GM12878 (cell line): ENCODE measurements at regions not wholly inside any gene's neighbourhood (a gene's known extent, or its start where the extent isn't known, plus 50 kb on each side); places are given as distances from the start of the nearest gene placed in this dataset.

Experiments
- ATAC-seq: fragments of 200-7000 bp; cut with Tn5 transposase; 3 replicates; pipeline ENCODE4 v1.9.1; 2020; ENCODE audit warnings: mild to moderate bottlenecking, moderate library complexity
- BruUV-seq: library from RNA; stranded (reverse); fragments of 400-500 nt; replicated peaks from 2 replicates; lab custom pipeline; 2021; lab: Mats Ljungman, UMichigan
- CTCF ChIA-PET: fragments of 300-600 bp; sonication (Branson Sonifier 250); formaldehyde crosslinking; extraction: SDS; loops from one replicate; lab custom pipeline; 2021; ENCODE audit warnings: inconsistent platforms; lab: Yijun Ruan, JAX
- POLR2A ChIA-PET: fragments of 350-600 bp; formaldehyde crosslinking; extraction: SDS; loops from one replicate; lab custom pipeline; 2021; ENCODE audit warnings: inconsistent platforms; lab: Charles Lee
- RAD21 ChIA-PET: fragments of 300-600 bp; sonication (Branson Sonifier 250); formaldehyde crosslinking; loops from one replicate; lab custom pipeline; 2023; ENCODE audit warnings: antibody characterized with exemption; ENCODE audit not compliant: unreplicated experiment; lab: Charles Lee
- SMC1A ChIA-PET: fragments of 300-600 bp; sonication (Branson Sonifier 250); formaldehyde crosslinking; loops from one replicate; lab custom pipeline; 2023; ENCODE audit not compliant: unreplicated experiment, uncharacterized antibody; lab: Charles Lee
- DNase-seq: peaks from one replicate; pipeline ENCODE4 v3.0.0-alpha.2; 2011; ENCODE audit warnings: low read depth, low spot score
- FAIRE-seq: peaks from 3 replicates; lab custom pipeline; 2011; peaks lifted over from hg19 to GRCh38; lab: Jason Lieb, UNC
- H2AFZ ChIP-seq: 2 replicates; pipeline ENCODE4 v1.6.0; 2011; ENCODE audit warnings: low read depth, low read length, control low read depth; ENCODE audit not compliant: control insufficient read depth
- H3K27ac ChIP-seq: 2 replicates; pipeline ENCODE4 v1.5.1; 2011; ENCODE audit warnings: control low read depth; ENCODE audit not compliant: control insufficient read depth, insufficient read depth
- H3K27me3 ChIP-seq, 2 experiments: replicated peaks in 1 of 2; 2 replicates each; pipeline versions ENCODE4 v1.6.0 to v1.6.1; 2011; ENCODE audit warnings: low read length in 1 of 2; ENCODE audit not compliant: control insufficient read depth in 2 of 2, insufficient read depth in 2 of 2
- H3K36me3 ChIP-seq, 2 experiments: 2 replicates each; pipeline ENCODE4 v1.5.1; 2011; ENCODE audit warnings: low read length in 1 of 2; ENCODE audit not compliant: control insufficient read depth in 2 of 2, insufficient read depth in 2 of 2
- H3K4me1 ChIP-seq: 2 replicates; pipeline ENCODE4 v1.6.1; 2011; ENCODE audit warnings: mild to moderate bottlenecking, low read length, moderate library complexity, mixed read lengths; ENCODE audit not compliant: control insufficient read depth, insufficient read depth
- H3K4me2 ChIP-seq: 2 replicates; pipeline ENCODE4 v1.6.0; 2011; ENCODE audit warnings: control low read depth; ENCODE audit not compliant: control insufficient read depth, insufficient read depth
- H3K4me3 ChIP-seq: fragments of 200-600 bp; sonication (generic); 2 replicates; pipeline ENCODE4 v1.5.1; 2016
- H3K79me2 ChIP-seq: 2 replicates; pipeline ENCODE4 v1.6.0; 2011; ENCODE audit warnings: low read length; ENCODE audit not compliant: control insufficient read depth, insufficient read depth
- H3K9ac ChIP-seq: 2 replicates; pipeline ENCODE4 v1.8.0; 2011; ENCODE audit warnings: low read length, control low read depth, mixed read lengths; ENCODE audit not compliant: control insufficient read depth, insufficient read depth
- H3K9me3 ChIP-seq: replicated peaks from 3 replicates; pipeline ENCODE4 v1.5.1; 2011; ENCODE audit warnings: mild to moderate bottlenecking, low read length; ENCODE audit not compliant: control insufficient read depth, insufficient read depth
- H4K20me1 ChIP-seq: 2 replicates; pipeline ENCODE4 v1.6.0; 2011; ENCODE audit not compliant: control insufficient read depth, insufficient read depth
- ASH2L ChIP-seq: fragments of 300-600, 200-600 bp; sonication (generic); IDR thresholded peaks from 2 replicates; pipeline ENCODE4 v1.6.1; 2017; ENCODE audit warnings: low read depth, mild to moderate bottlenecking, borderline replicate concordance
- CUX1 ChIP-seq: IDR thresholded peaks from 2 replicates; pipeline ENCODE4 v1.6.1; 2012; ENCODE audit warnings: improper control_type of control experiment, low read depth, low read length; ENCODE audit not compliant: insufficient replicate concordance
- E2F4 ChIP-seq: IDR thresholded peaks from 2 replicates; pipeline ENCODE4 v1.6.1; 2012; ENCODE audit warnings: low read depth, low read length, improper control_type of control experiment
- EGR1 ChIP-seq, 2 experiments: IDR thresholded peaks; 1 replicate in 1 of 2; 2 replicates in 1 of 2; pipeline ENCODE4 v1.6.1; 2011 to 2012; ENCODE audit warnings: low read depth in 2 of 2, low read length in 2 of 2, borderline replicate concordance in 1 of 2, mild to moderate bottlenecking in 1 of 2, moderate library complexity in 1 of 2
- EP300 ChIP-seq, 2 experiments: fragments of 150-350 bp in 1 of 2; IDR thresholded peaks; 2 replicates each; pipeline ENCODE4 v1.6.1; 2011 to 2012; ENCODE audit warnings: low read depth in 2 of 2, low read length in 2 of 2, borderline replicate concordance in 1 of 2, improper control_type of control experiment in 1 of 2, inconsistent platforms in 1 of 2; ENCODE audit not compliant: control insufficient read depth in 1 of 2
- KDM1A ChIP-seq: fragments of 200-600 bp; sonication (generic); IDR thresholded peaks from 2 replicates; pipeline ENCODE4 v1.6.1; 2016; ENCODE audit warnings: borderline replicate concordance
- NBN ChIP-seq: fragments of 450-650 bp; IDR thresholded peaks from 2 replicates; pipeline ENCODE4 v1.6.1; 2016
- NFIC ChIP-seq: IDR thresholded peaks from 2 replicates; pipeline ENCODE4 v1.6.1; 2012; ENCODE audit warnings: low read depth, mild to moderate bottlenecking, inconsistent platforms, low read length, moderate library complexity
- NR2C1 ChIP-seq: fragments of 450-650 bp; IDR thresholded peaks from 2 replicates; pipeline ENCODE4 v1.6.1; 2017; ENCODE audit warnings: antibody characterized with exemption, mild to moderate bottlenecking, moderate library complexity
- NR2F1 ChIP-seq: fragments of 450-650 bp; conservative IDR thresholded peaks from 2 replicates; pipeline ENCODE4 v1.6.1; 2017; ENCODE audit warnings: mild to moderate bottlenecking
- RBBP5 ChIP-seq: fragments of 200-600 bp; sonication (generic); conservative IDR thresholded peaks from 2 replicates; pipeline ENCODE4 v1.6.1; 2016
- SIN3A ChIP-seq: IDR thresholded peaks from 2 replicates; pipeline ENCODE4 v1.6.1; 2012; ENCODE audit warnings: low read depth, low read length, improper control_type of control experiment
- SMC3 ChIP-seq: IDR thresholded peaks from 2 replicates; pipeline ENCODE4 v1.6.1; 2011; ENCODE audit warnings: low read length, improper control_type of control experiment, borderline replicate concordance
- SREBF2 ChIP-seq: IDR thresholded peaks from 2 replicates; pipeline ENCODE4 v1.6.1; 2012; ENCODE audit warnings: mild to moderate bottlenecking, low read length
- WGBS: methylation state at CpG from one replicate; pipeline ENCODE4 v1.1.6; 2016; ENCODE audit warnings: low lambda C conversion rate; ENCODE audit not compliant: insufficient replicate concordance, insufficient coverage; ENCODE audit errors: missing lambda C conversion rate; 5-methylcytosine and 5-hydroxymethylcytosine counted together
- in situ Hi-C: fragments of 300-500 bp; cut with MboI; formaldehyde crosslinking; loops from 9 replicates; pipeline ENCODE4 v1.14.3; 2018; ENCODE audit warnings: mixed read lengths
- intact Hi-C: fragments of 100-400 bp; cut with micrococcal nuclease; formaldehyde crosslinking; loops from one replicate; pipeline ENCODE4 v1.14.2; 2022; ENCODE audit not compliant: unreplicated experiment
- TF ChIP-seq, protein P1 (sequence below): IDR thresholded peaks from 2 replicates; pipeline ENCODE4 v1.6.1; 2012; ENCODE audit warnings: low read length, inconsistent platforms
- TF ChIP-seq, protein P2 (sequence below): fragments of 450-650 bp; IDR thresholded peaks from 2 replicates; pipeline ENCODE4 v1.6.1; 2017; ENCODE audit warnings: mild to moderate bottlenecking, low read depth, inconsistent platforms; ENCODE audit not compliant: poor library complexity, severe bottlenecking

DNA sequence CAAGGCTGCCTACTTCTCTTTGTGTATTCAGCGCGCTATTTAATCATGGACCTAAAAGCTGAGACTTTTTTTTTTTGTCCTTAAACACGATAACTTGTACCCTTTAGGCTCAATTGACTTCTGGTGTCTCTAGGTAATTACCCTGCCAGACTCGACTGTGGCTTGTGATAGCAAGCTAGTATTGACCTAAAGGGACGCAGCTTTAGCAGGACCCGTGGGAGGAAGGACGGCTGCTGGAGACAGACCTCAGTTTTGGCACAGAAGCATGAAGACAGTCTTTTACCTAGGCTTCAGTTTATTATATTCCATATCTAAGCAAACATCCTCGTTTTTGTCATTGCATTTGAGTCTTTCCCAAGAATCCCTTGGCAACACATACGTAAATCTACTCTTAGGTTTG lies 115.3 kb downstream of the SMC2 start:
- DNase-seq (no peak), ATAC-seq (no peak), FAIRE-seq (no peak)
- WGBS, result 56% methylated on average over 9 of the region's 9 CpGs
- ChIA-PET CTCF (no interaction called here), RAD21 (no interaction called here), SMC1A (no interaction called here), POLR2A (interaction anchor here (0.6 kb wide), 1 partner anchor 34 kb away, joined by 3 read pairs; no protein-coding TSS in a partner anchor)
- no peak overlapping the region for H3K4me3 ChIP-seq
- H4K20me1 ChIP-seq, result no peaks in the 10 kb centered on the region
- no peaks in the 10 kb centered on the region for H3K4me1 ChIP-seq
- no peak overlapping the region for H2AFZ ChIP-seq
- no peaks in the 10 kb centered on the region for H3K79me2 ChIP-seq
- no peak overlapping the region for H3K4me2 ChIP-seq
- in situ Hi-C loops, result no loop called here
- H3K9me3 ChIP-seq, result no peaks in the 10 kb centered on the region
- H3K27ac ChIP-seq, result no peak overlapping the region
- no peak overlapping the region for H3K9ac ChIP-seq
- H3K27me3 ChIP-seq, result no peaks in the 10 kb centered on the region
- no peaks in the 10 kb centered on the region for H3K36me3 ChIP-seq
- intact Hi-C loops, result no loop called here
- no TSS peak for BruUV-seq
- TF ChIP-seq EP300 (IDR thresholded peaks at IDR 0.05; ENCODE audit: borderline replicate concordance in 1 of 2, control insufficient read depth in 1 of 2, low read depth in 2 of 2, low read length in 2 of 2), result no peak
- TF ChIP-seq NR2F1, result no peak
- TF ChIP-seq SMC3, result no peak
- TF ChIP-seq SREBF2, result no peak
- no peak for TF ChIP-seq NBN
- TF ChIP-seq ASH2L, result no peak
- no peak for TF ChIP-seq E2F4
- TF ChIP-seq NR2C1, result no peak
- TF ChIP-seq SIN3A, result no peak
- no peak for TF ChIP-seq CUX1
- TF ChIP-seq, protein P1, sequence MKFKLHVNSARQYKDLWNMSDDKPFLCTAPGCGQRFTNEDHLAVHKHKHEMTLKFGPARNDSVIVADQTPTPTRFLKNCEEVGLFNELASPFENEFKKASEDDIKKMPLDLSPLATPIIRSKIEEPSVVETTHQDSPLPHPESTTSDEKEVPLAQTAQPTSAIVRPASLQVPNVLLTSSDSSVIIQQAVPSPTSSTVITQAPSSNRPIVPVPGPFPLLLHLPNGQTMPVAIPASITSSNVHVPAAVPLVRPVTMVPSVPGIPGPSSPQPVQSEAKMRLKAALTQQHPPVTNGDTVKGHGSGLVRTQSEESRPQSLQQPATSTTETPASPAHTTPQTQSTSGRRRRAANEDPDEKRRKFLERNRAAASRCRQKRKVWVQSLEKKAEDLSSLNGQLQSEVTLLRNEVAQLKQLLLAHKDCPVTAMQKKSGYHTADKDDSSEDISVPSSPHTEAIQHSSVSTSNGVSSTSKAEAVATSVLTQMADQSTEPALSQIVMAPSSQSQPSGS, result no peak
- TF ChIP-seq RBBP5, result no peak
- no peak for TF ChIP-seq EGR1 (IDR thresholded peaks at IDR 0.05; ENCODE audit: borderline replicate concordance in 1 of 2, low read depth in 2 of 2, low read length in 2 of 2)
- TF ChIP-seq, protein P2, sequence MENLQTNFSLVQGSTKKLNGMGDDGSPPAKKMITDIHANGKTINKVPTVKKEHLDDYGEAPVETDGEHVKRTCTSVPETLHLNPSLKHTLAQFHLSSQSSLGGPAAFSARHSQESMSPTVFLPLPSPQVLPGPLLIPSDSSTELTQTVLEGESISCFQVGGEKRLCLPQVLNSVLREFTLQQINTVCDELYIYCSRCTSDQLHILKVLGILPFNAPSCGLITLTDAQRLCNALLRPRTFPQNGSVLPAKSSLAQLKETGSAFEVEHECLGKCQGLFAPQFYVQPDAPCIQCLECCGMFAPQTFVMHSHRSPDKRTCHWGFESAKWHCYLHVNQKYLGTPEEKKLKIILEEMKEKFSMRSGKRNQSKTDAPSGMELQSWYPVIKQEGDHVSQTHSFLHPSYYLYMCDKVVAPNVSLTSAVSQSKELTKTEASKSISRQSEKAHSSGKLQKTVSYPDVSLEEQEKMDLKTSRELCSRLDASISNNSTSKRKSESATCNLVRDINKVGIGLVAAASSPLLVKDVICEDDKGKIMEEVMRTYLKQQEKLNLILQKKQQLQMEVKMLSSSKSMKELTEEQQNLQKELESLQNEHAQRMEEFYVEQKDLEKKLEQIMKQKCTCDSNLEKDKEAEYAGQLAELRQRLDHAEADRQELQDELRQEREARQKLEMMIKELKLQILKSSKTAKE, result no peak
- TF ChIP-seq KDM1A, result no peak
- no peak for TF ChIP-seq NFIC
